GM18499 (cell line): ENCODE measurements at regions not wholly inside any gene's neighbourhood (a gene's known extent, or its start where the extent isn't known, plus 50 kb on each side); places are given as distances from the start of the nearest gene placed in this dataset.

Experiments used
- ATAC-seq: cut with Tn5 transposase; IDR thresholded peaks from one replicate; pipeline ENCODE4 v1.9.1; 2021; ENCODE audit warnings: moderate number of reproducible peaks; ENCODE audit not compliant: insufficient read depth, unreplicated experiment

DNA sequence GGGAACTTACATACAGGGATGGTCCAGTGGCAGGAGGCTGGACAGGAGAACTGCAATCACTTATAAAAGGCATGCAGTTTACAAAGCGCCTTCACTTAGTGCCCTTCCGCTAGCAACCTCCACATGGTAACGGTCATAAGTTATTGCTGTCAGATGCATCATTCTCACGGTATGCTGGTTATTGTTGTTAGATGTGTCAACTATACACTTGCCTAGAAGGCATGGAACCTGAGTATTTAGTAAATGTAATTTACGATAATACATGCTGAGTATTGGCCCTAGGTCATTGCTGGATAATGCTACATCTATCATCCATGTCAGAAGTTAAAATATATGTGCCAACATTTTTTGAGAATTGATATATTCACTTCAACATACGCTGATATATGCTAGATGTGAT, 155.1 kb upstream of the MBL2 start:
- ATAC-seq = no peak

DNA sequence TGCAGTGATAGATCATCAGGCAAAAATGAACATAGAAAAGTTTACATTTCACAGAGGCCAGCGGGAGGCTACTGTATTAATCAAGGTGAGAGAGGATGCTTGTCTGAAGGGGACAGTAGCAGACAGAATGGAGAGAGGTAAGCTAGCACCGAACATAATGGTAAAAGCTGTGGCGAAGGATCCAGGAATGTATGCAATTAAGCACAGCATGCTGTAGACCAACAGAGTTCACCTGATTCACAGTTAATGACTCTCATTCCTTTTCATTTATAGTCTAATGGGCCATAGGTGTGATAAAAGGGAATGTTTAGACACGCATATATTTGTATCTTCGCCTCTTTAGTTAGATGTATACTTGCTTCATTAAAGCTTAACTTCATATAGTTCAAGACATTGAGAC, 150.9 kb upstream of the MBL2 start:
- ATAC-seq = no peak

DNA sequence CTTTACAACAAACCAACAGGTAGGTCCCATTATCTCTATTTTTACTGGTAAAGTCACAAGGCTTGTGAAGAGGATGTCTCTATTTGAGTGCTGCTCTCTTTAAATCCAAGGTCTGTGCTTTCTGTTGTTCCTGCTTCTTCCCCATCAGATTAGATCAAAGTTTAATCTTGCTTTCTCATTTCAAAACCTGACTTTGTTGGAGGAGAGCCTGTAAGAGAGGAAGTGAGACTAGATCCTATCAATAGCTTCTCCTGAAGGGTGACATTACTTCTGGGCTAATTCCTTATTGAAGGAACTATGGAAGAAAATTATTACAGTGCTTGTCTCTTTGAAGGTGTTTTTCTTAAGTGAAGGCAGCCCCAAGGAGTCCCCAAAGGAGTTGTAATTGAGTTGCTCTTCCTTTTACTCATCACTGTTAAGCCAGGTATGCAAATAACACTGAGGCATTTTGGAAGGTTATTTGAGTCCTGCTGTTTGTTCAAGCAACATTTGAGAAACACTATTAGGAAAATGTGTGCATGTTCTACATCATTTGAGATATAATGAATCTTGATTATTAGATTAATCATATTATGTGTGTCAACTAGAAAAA, 146.2 kb upstream of the MBL2 start:
- peak; percentile 40 for ATAC-seq

DNA sequence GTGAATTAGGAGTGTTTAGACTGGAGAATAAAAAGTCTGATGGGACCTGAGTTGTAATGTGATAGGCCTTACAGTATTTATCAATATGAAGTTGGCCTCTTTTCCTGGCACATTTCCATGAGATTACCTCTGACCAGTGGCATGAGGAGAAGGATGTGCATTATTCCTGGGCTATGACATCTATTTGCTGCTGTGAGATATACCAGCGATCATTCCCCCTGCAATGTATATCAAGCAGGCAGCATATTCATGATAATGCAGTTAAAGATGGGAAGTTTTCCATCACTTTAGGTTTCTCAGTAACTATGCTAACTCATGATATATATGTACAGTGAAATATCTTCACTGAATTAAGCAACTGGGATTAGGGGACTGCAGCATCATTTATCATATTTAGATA, 142.8 kb upstream of the MBL2 start:
- no peak for ATAC-seq

DNA sequence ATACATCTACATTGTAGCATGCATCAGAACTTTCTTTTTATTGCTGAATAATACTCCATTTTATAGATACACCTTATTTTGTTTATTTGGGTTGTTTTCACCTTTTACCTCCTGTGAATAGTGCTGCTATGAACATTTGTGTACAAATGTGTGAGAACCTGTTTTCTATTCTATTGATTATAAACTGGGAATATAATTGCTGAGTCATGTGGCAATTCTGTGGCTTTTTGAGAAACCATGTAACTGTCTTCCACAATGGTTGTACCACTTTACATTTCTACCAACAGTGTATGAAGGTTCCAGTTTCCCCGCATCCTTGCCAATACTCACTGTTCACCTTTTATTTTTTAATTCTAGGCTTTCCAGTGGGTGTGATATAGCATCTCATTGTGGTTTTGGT, 138.6 kb upstream of the MBL2 start:
- no peak for ATAC-seq

DNA sequence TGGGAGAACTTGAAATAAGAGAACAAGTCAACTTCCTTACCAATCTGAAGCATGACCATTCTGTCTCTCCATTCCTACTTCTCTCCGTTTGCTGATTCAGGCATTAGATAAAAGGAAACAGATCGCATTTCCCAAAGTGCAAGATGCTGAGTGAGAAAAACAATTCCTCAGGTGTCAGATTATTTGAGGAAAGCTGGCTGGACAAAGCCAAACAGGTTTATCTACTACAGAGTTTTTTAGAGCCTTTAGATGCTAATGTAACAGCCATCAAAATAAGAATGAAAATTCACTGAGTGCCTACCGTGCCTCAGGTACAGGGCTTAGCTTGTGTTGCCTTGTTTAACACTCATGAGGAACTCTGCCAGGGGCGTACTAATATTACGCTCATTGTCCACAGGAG, 135.9 kb upstream of the MBL2 start:
- no peak for ATAC-seq

DNA sequence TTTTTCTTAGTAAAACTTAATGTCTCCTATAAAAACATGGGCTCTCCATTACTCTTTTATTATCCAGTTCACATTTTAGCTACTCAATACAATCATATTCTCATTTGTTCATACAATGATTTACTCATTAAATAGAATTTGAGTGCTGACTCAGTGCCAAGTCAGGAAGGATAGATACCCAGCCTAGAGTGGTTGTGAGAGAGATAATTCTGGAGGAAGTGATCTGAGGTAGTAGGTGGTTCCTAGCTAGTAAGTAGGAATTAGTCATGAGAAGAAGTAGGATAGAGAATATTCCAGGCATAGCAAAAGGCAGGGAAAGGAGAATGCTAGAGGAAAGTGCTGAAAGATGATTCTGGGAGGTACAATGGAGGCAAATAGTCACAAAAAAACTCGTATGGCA, 133.5 kb upstream of the MBL2 start:
- ATAC-seq = no peak

DNA sequence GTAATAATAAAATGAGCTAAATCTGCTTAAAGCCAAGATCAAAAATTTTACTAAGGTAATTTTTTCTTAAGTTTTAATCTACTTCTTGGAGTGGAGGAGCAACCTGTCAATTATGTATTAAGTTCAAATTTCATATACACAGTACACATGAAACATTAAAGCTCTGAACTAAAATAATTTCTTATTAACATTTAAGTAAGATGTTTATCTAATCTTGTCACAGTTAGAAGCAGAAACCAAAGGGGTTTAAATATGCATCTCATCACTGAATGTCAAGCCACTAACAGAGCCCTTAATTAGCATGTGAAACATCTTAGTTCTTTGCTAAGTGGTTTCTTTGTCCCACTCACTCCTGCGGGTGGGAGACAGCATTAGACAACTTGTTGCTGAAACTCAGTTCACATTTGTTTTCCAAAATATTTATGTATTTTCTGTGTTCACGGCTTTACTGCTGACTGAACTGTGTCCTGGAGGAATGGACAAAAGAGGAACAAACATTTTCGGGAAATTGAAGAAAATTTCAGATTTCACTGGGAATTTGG, 130.9 kb upstream of the MBL2 start:
- no peak for ATAC-seq

DNA sequence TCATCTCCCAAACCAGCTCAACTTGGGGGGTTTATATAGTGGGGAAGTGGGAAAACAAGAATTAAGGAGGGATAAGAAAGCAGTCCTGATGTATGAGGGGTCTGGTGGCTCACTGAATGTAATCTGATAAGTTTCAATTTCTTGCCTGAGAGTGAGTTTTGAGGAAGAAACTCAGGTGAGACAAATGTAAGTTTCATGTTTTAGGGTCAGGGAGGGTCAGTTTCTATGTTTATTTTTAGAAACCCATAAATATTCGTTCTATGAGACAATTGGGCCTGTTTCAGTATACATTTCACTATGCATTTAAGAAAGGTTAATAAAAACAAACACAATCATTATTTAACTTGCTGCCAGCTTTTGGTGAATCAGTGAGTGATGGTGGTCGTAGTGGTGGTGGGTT, 128.0 kb upstream of the MBL2 start:
- peak; percentile 77 for ATAC-seq

DNA sequence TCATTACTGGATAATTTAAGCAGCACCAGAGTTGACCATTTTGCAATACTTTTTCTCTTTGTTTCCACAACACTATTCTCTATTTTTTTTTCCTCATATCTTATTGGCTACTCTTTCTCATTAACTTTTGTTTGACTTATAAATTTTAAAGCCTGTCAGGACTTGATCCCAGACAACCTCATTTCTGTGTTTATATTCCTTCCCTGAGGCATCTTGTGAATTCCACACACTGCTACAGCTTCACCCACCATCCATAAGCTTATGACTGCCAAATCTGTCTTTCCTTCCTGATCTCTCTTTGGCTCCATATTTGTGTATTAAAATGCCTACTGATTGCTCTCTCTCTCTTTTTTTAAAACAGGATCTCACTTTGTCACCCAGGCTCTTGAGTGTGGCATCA, 124.6 kb upstream of the MBL2 start:
- no peak for ATAC-seq

DNA sequence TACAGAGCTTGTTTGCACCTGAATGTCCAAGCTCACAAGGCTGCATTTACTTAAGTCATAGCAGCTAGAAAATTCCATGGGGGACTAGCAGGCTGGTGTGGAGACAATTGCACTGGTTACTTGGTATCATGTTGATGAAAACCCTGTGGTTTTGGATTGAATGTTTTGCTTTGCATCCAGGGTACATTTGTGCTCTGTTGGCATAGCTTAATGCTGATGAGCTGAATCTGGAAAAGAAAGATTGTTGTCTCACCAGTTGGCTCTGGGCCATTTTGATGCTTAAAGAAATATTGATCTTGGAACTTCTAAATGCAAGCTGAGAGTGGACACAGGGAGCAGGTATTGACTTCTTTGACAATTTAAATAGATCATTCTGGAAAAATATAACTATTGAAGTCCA, 122.5 kb upstream of the MBL2 start:
- ATAC-seq = no peak

DNA sequence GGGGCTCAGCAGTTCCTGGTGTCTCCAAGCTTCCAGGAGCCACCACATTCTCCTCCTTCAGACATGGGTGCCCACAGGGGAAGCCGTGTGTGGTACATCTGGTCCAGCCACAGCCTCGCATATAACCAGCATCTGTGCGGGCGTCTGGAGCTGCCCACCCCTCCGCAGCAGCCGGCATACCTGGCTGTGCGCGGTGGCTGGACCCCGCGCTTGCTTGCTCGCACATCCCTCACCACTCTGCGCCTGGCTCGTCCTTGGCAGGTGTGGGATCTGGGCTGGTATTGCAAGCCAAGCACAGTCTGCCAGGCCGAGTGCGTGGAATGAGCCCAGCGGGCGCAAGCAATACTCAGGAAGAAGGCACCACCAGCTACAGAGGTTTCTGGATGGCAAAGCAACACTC, 117.7 kb upstream of the MBL2 start:
- no peak for ATAC-seq

DNA sequence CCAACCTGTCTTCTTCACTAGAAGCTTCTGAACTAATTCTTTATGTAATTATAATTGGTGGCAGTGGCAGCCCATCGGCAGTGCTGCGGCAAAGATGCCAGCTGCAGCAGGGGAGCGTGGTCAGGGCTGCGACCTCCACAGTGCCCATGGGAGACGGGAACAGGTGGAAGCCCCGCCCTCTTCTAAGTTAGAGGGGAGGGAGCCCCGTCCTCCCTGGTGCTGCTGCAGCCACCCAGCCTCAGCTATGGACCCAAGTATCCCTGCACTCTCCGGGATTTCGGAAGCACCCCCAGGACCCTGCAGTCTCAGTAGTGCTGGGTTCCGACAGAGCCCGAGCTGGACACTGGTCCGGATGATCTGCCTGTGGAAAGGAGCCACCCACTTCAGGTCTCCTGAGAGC, 117.0 kb upstream of the MBL2 start:
- no peak for ATAC-seq

DNA sequence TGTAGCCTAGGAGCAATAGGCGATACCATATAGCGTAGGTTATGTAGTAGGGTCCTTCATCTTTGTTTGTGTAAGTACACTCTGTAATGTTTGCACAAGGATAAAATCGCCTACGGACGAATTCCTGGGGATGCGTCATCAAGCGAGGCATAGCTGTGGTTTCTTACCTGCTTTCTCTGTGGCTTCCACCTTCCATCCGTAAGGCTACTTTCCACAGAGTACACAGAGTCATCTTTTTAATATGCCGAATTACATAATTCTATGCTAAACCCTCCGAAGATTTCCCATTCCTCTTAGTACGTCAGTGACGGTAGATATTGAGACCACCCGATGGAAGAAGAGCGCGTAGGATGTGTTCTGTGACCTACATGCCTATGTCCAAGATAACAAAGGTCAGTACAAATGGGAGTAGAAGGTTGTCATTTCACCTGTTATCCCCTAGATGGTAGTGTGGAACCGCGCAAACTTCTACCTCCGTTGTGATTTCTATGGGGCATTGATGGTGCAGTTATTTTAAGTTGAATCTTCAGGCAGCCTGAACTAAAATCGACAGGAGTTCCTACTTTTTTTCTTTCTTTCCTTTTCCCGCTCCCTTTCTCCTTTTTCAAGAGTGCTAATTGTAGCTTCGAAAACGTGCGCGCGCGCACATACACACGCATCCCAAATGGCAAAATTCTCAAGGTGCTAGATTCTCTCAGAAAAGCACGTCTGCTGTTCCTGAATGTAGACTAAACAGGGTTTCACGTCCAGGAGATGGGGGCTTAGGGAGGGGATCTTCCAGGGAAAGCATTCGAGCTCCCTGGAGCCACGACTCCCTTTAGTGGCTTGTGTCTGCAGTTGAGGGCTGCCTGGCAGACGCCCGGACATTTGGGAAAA, 111.7 kb upstream of the MBL2 start:
- ATAC-seq = peak; percentile 95

DNA sequence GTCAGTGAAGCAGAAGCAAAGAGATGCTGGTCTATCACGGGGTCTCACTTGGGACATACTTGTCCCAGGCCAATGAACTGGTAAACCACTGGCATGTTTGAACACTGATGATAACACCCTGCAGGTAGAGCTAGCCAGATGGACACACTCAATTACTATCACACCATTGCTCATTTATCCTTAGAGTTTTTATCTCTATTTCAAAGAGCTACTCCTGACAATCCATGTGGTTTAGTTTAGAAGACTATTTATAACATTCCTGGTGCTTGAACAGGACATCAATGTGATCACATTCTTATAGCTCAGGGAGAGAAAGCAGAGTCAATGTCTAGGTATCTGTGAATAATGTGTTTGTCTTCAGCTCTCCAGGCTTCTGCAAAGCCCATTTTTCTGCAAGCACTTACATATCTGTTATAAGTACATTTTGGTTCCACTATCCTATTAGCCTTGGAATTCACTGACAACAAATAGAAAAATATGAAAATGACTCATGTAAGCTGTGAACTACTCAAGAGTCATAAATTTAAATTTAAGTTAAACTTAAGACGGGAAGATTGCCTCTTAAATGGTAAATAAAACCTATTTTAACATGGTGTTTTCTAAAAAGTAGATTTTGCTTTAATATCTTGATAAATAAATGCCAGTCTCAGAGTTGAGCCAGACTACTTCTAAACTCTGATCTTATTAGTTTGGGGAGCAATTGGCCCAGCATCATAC, 106.7 kb upstream of the MBL2 start:
- no peak for ATAC-seq

DNA sequence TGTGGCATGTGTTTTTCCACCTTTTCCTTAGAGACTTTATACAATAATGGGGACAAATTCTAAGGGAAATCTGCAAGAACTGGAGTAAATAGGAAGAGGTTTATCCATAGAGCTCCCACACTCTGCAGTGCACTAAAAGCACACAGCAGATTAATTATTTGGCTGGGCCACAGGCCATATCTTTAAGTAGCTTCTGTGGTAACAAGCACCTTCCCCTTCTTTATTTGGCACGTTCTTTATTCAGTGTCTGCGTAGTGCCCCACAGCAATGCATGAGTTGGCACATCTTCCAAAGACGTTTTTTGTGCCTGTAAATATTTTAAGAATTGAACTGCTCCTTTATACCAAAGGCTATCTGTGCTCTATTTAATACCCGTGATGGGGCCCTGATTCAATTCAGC, 104.9 kb upstream of the MBL2 start:
- no peak for ATAC-seq

DNA sequence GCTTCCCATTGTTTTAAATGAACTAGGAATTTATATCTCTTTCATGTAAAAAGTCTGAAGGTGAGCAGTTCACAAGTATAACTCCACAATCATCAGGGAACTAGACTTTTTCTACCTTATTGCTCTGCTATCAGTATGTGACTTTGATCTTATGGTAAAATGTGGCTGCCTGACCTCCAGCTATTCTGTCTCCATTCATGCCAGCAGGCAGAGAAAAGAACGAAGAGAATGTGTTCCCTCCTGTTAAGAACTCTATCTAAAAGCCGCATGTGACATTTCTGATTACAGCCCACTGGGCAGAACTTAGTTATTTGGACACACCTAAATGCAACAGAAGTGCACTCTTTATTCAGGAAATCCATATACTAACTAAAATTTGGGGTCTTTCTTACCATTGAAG, 102.8 kb upstream of the MBL2 start:
- ATAC-seq = no peak

DNA sequence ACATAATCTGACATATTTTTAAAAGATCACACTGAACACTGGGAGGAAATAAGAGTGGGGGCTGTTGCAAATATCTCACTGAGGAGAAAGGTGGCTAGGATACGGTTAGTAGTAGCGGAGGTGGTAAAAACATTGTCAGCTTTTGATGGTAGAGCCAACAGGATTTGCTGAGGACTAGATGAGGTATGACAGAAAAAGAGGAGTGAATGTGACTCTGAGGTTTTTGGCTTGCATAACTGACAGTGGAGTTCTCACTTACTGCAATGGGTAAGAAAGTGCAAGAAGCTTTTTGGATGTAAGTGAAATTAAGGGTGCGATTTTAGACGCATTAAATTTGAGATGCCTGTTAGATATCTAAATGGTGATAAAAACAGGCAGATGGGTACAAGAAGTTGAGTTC, 102.0 kb upstream of the MBL2 start:
- no peak for ATAC-seq

DNA sequence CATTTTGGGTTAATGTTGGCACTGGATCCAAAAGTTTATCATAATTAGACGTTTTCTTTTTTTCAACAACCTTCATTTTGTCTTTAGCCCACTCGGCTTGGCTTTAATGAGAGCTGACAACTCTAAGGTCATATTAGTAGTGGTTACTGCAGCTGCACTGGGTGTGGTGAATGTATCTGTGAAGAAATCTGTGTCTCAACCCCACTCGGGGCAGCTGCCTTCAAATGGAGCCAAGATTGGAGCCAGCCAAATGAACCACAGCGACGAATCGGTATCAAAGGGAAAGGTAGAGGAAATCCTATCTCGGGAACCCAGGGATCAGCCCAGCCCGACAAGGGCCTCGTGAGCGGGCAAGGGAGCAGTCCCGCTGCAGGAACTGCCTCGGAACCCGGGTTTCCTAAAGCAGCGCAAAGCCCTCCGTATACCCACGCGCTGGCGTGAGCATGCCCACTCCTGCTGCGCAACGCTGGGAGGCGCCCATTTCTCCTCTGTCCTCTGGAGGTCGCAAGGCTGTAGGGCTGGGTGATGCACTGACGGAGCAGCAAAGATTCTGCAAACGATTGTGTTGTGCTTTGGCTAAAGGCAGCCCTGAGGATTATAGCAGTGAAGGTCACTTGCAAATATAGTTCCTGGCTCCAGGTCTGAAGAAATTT, 98.7 kb upstream of the MBL2 start:
- ATAC-seq = no peak

DNA sequence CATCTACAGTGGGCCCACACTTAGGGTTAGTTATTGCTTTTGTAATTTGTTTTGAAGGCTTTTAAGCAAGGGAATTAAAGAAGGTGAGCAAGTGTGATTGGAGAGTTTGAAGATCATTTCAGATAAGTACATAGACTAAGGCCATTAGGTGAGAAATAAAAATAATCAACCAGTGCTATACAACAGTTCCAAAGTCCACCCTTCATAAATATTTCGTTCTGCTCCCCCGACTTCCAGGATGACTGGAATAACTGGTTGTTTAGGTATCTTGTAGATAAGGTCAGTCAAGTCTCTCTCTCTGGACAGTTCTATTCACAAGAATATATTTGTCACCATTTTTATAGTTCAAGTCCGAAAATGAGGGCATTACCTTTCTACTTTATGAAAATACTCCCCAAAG, 98.0 kb upstream of the MBL2 start:
- no peak for ATAC-seq

DNA sequence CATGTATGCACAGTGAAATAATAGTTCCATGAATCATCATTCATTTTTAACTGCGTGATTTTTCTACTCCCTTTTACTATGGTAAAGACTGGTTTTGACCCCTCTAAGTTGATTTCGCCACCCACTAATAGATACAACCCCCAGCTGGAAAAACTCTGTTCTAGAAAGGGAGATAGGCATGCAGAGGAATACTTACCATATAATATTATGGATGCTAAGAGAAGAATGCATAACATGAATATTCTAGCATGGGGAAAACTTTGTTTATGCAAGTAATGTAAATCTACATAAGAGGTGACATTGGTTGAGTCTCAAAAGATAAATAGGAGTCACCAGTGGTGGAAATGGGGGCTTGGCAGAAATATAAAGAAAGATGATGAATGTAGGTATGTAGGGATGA, 97.3 kb upstream of the MBL2 start:
- no peak for ATAC-seq
